Kasumi-1 (cell line): ENCODE measurements at regions not wholly inside any gene's neighbourhood (a gene's known extent, or its start where the extent isn't known, plus 50 kb on each side); places are given as distances from the start of the nearest gene placed in this dataset.

ENCODE experiments used
- DNase-seq, 2 experiments: peaks; one replicate each; lab custom pipeline; 2025; lab: John Stamatoyannopoulos, UW

- DNase-seq = no peak
Observed at GRCh38 chr3:103894162-103894822, 1459.5 kb downstream of the ZPLD1 start.

- DNase-seq = no peak
Observed at GRCh38 chr3:103899328-103899727, 1464.5 kb downstream of the ZPLD1 start.

GRCh38 chr3:103904991-103905390 lies 1461.7 kb upstream of the ALCAM start:
- DNase-seq = no peak

- no peak for DNase-seq
Observed at GRCh38 chr3:103906304-103906703, 1460.4 kb upstream of the ALCAM start.

- no peak for DNase-seq
Observed at GRCh38 chr3:103906808-103907207, 1459.9 kb upstream of the ALCAM start.

GRCh38 chr3:103907567-103907966 lies 1459.1 kb upstream of the ALCAM start:
- DNase-seq = no peak

GRCh38 chr3:103909395-103909794 lies 1457.3 kb upstream of the ALCAM start:
- DNase-seq = no peak

- DNase-seq = no peak
Observed at GRCh38 chr3:103918336-103918735, 1448.4 kb upstream of the ALCAM start.

- DNase-seq = no peak
Observed at GRCh38 chr3:103919327-103919726, 1447.4 kb upstream of the ALCAM start.

GRCh38 chr3:103923907-103924306 lies 1442.8 kb upstream of the ALCAM start:
- no peak for DNase-seq

- DNase-seq = no peak
Observed at GRCh38 chr3:103924544-103924943, 1442.2 kb upstream of the ALCAM start.

- DNase-seq = no peak
Observed at GRCh38 chr3:103926936-103927335, 1439.8 kb upstream of the ALCAM start.

- no peak for DNase-seq
Observed at GRCh38 chr3:103927896-103928295, 1438.8 kb upstream of the ALCAM start.

GRCh38 chr3:103937094-103937493 lies 1429.6 kb upstream of the ALCAM start:
- DNase-seq = no peak

GRCh38 chr3:103947062-103947461 lies 1419.6 kb upstream of the ALCAM start:
- DNase-seq = no peak

GRCh38 chr3:103949693-103950092 lies 1417.0 kb upstream of the ALCAM start:
- DNase-seq = no peak

- no peak for DNase-seq
Observed at GRCh38 chr3:103950676-103951075, 1416.0 kb upstream of the ALCAM start.

- DNase-seq = no peak
Observed at GRCh38 chr3:103953796-103954195, 1412.9 kb upstream of the ALCAM start.

GRCh38 chr3:103960819-103961218 lies 1405.9 kb upstream of the ALCAM start:
- no peak for DNase-seq

GRCh38 chr3:103963599-103963998 lies 1403.1 kb upstream of the ALCAM start:
- no peak for DNase-seq

- no peak for DNase-seq
Observed at GRCh38 chr3:103965764-103966163, 1400.9 kb upstream of the ALCAM start.

- DNase-seq = no peak
Observed at GRCh38 chr3:103966749-103967148, 1400.0 kb upstream of the ALCAM start.

GRCh38 chr3:103968131-103968530 lies 1398.6 kb upstream of the ALCAM start:
- no peak for DNase-seq

GRCh38 chr3:103968751-103969150 lies 1398.0 kb upstream of the ALCAM start:
- DNase-seq = no peak
